Left cardiac atrium (tissue), 4 donors: ENCODE measurements at regions not wholly inside any gene's neighbourhood (a gene's known extent, or its start where the extent isn't known, plus 50 kb on each side); places are given as distances from the start of the nearest gene placed in this dataset.

ENCODE experiments used
- ATAC-seq, 2 donors: fragments of 200-7000 bp; cut with Tn5 transposase; one replicate each; pipeline ENCODE4 v1.9.1; 2020; ENCODE audit warnings: mild to moderate bottlenecking in 2 of 2, moderate library complexity in 2 of 2
- DNase-seq: peaks from one replicate; pipeline ENCODE4 v3.0.0-alpha.2; 2020
- intact Hi-C, 2 donors: fragments of 100-400 bp; cut with DNase I; formaldehyde crosslinking; loops; one replicate each; pipeline versions ENCODE4 v1.14.1 to v1.15.1; 2022 to 2023
- donor health status: DM: no; HTN: yes; CAD: no.
- donor health status: DM: no; HTN: yes; CAD: no; lungs with severe emphysema.
- donor health status: DM: yes; HTN: yes; CAD: no.
- donor health status: Dilated cardiomyopathy.

- peak; percentile 24 to 61 for ATAC-seq
- intact Hi-C loops, result no loop called here
- DNase-seq, result no peak
Measured at GRCh38 chr20:36102809-36103596, 51.5 kb upstream of the EPB41L1 start.

- ATAC-seq (peak in 1 of 2 donors; percentile 9), DNase-seq (no peak)
- intact Hi-C loops, result no loop called here
Measured at GRCh38 chr20:36104244-36104643, 50.3 kb upstream of the EPB41L1 start.
